ENCODE measurements at regions not wholly inside any gene's neighbourhood (a gene's known extent, or its start where the extent isn't known, plus 50 kb on each side); places are given as distances from the start of the nearest gene placed in this dataset.

GRCh38 chr11:39365809-39366436 lies 2093.5 kb downstream of the LRRC4C start:
- DNase-seq (ENCODE audit: low read depth, low spot score), result no peak
- H3K36me3 ChIP-seq (ENCODE audit: control insufficient read depth in 1 of 2, insufficient read depth in 2 of 2, low read length in 2 of 2), result no peaks in the 10 kb centered on the region
- peaks cover 5 to 12% of the 10 kb centered on the region in 2 experiments; a peak in 2 of 4 replicates for H3K9me3 ChIP-seq (ENCODE audit: control insufficient read depth in 1 of 2, insufficient read depth in 1 of 2, low read depth in 1 of 2, low read length in 2 of 2)
- no peak overlapping the region for H3K4me2 ChIP-seq (ENCODE audit: low read length)
- H2AFZ ChIP-seq (ENCODE audit: low read depth, low read length, poor library complexity, severe bottlenecking), result no peak overlapping the region
- no peak overlapping the region for H3K4me3 ChIP-seq (replicated peaks in 1 of 2; ENCODE audit: low read depth in 1 of 2, low read length in 2 of 2)
- H3K4me1 ChIP-seq (ENCODE audit: control insufficient read depth in 1 of 2, insufficient read depth in 2 of 2, low read length in 2 of 2), result no peaks in the 10 kb centered on the region
- ChIA-PET CTCF (no interaction called here), POLR2A (no interaction called here), RAD21 (ENCODE audit: low non-redundant PET in 1 of 2, low total read pairs in 2 of 2, uncharacterized antibody in 2 of 2, unreplicated experiment in 2 of 2) (no interaction called here)
- no peaks in the 10 kb centered on the region for H3K27me3 ChIP-seq (ENCODE audit: insufficient read depth, low read length)
- no TSS peak for BruUV-seq (replicated peaks)
- no peak overlapping the region for H3K9ac ChIP-seq (ENCODE audit: low read length)
- no peaks in the 10 kb centered on the region for H3K9me2 ChIP-seq (ENCODE audit: insufficient read depth)
- no peaks in the 10 kb centered on the region for H3K79me2 ChIP-seq (ENCODE audit: insufficient read depth, low read length)
- no peak for ATAC-seq
- H4K20me1 ChIP-seq (ENCODE audit: insufficient read depth), result no peaks in the 10 kb centered on the region
- no peak for TF ChIP-seq TCF7L2 (IDR thresholded peaks at IDR 0.05; ENCODE audit: borderline replicate concordance, extremely low read depth, insufficient read depth, insufficient read length)
- TF ChIP-seq SP1 (IDR thresholded peaks at IDR 0.05; ENCODE audit: low read depth), result no peak
- TF ChIP-seq ZFX (IDR thresholded peaks at IDR 0.05), result no peak
- TF ChIP-seq EZH2phosphoT487 (IDR thresholded peaks at IDR 0.05; ENCODE audit: borderline replicate concordance), result no peak
- no peak for TF ChIP-seq ZNF274 (IDR thresholded peaks at IDR 0.05; ENCODE audit: low read depth, low read length)
- no peak for TF ChIP-seq SIN3A (IDR thresholded peaks at IDR 0.05; ENCODE audit: low read depth)
- no peak for TF ChIP-seq EZH2 (IDR thresholded peaks at IDR 0.05)
- TF ChIP-seq CTCF (IDR thresholded peaks at IDR 0.05 in 2 of 3, conservative IDR thresholded peaks at IDR 0.05 in 1 of 3; ENCODE audit: borderline replicate concordance in 1 of 3, insufficient read depth in 1 of 3, low read depth in 2 of 3, low read length in 2 of 3), result no peak
- TF ChIP-seq ELF1 (IDR thresholded peaks at IDR 0.05; ENCODE audit: borderline replicate concordance, low read depth), result no peak
- TF ChIP-seq YY1 (IDR thresholded peaks at IDR 0.05; ENCODE audit: extremely low read depth, insufficient replicate concordance, low read depth, low read length), result no peak
- no peak for TF ChIP-seq JUND (IDR thresholded peaks at IDR 0.05)
- TF ChIP-seq REST (IDR thresholded peaks at IDR 0.05; ENCODE audit: low read depth), result no peak
- no peak for TF ChIP-seq ATF3 (IDR thresholded peaks at IDR 0.05)
- TF ChIP-seq CBX3 (IDR thresholded peaks at IDR 0.05; ENCODE audit: low read depth), result no peak
- intact Hi-C loops (cut with micrococcal nuclease), result no loop called here
- no peak overlapping the region for H3K27ac ChIP-seq (ENCODE audit: low read depth, low read length)
